ENCODE measurements at regions not wholly inside any gene's neighbourhood (a gene's known extent, or its start where the extent isn't known, plus 50 kb on each side); places are given as distances from the start of the nearest gene placed in this dataset.

DNA sequence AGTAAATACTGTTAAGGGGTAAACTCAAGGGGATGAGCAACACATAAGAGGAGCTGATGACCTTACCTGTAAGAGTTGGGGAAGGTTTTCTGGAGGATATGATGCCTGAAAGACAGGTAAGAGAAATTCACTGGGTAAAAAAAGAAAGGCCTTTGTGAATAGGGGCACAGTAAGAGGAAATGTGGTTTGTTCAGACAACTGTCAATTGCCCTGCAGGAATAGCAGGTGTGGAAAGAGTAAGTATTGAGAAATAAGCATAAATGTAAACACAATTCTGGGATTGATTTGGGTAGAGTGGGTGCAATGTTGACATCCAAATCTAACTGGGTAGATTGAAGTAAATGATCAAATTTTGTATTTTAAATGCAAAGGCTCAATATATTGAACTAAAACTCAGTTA, 670.0 kb downstream of the DHX35 start:
- no peak for TF ChIP-seq POLR2AphosphoS5 (IDR thresholded peaks at IDR 0.05)
- no peak for TF ChIP-seq CTCF (IDR thresholded peaks at IDR 0.05)
- no peak for TF ChIP-seq POLR2A (IDR thresholded peaks at IDR 0.05)
- no peak for TF ChIP-seq EP300 (IDR thresholded peaks at IDR 0.05)
